RWPE2 (cell line): ENCODE measurements at regions not wholly inside any gene's neighbourhood (a gene's known extent, or its start where the extent isn't known, plus 50 kb on each side); places are given as distances from the start of the nearest gene placed in this dataset.

Experiments
- ATAC-seq: fragments of 200-7000 bp; cut with Tn5 transposase; 3 replicates; pipeline ENCODE4 v1.9.1; 2021; ENCODE audit warnings: low read depth
- DNase-seq: peaks from one replicate; pipeline ENCODE4 v3.0.0-alpha.2; 2020; ENCODE audit warnings: low spot score
- H3K27ac ChIP-seq: fragments of 450-650 bp; 2 replicates; pipeline ENCODE4 v1.5.1; 2017; ENCODE audit warnings: mild to moderate bottlenecking; ENCODE audit not compliant: poor library complexity, severe bottlenecking
- H3K27me3 ChIP-seq: fragments of 250-450 bp; sonication (Bioruptor Pico); 2 replicates; pipeline ENCODE4 v1.5.1; 2021; ENCODE audit warnings: mild to moderate bottlenecking, moderate library complexity; ENCODE audit not compliant: insufficient read depth, poor library complexity, severe bottlenecking
- H3K36me3 ChIP-seq: fragments of 250-450 bp; sonication (Bioruptor Pico); 2 replicates; pipeline ENCODE4 v1.5.1; 2020; ENCODE audit warnings: low read depth, mild to moderate bottlenecking, moderate library complexity
- H3K4me1 ChIP-seq: fragments of 250-450 bp; sonication (Bioruptor Pico); 2 replicates; pipeline ENCODE4 v1.5.1; 2021; ENCODE audit warnings: mild to moderate bottlenecking, moderate library complexity; ENCODE audit not compliant: insufficient read depth, poor library complexity, severe bottlenecking
- H3K4me3 ChIP-seq: fragments of 250-450 bp; sonication (Bioruptor Pico); 2 replicates; pipeline ENCODE4 v1.5.1; 2021; ENCODE audit warnings: mild to moderate bottlenecking, moderate library complexity; ENCODE audit not compliant: severe bottlenecking
- H3K9me3 ChIP-seq: fragments of 250-450 bp; sonication (Bioruptor Pico); 2 replicates; pipeline ENCODE4 v1.5.1; 2021; ENCODE audit warnings: mild to moderate bottlenecking, moderate library complexity; ENCODE audit not compliant: severe bottlenecking
- TF ChIP-seq, protein P1 (sequence below): fragments of 450-650 bp; IDR thresholded peaks from one replicate; pipeline ENCODE4 v1.5.1; 2017; ENCODE audit warnings: mild to moderate bottlenecking, moderate library complexity; ENCODE audit not compliant: poor library complexity, severe bottlenecking

DNA sequence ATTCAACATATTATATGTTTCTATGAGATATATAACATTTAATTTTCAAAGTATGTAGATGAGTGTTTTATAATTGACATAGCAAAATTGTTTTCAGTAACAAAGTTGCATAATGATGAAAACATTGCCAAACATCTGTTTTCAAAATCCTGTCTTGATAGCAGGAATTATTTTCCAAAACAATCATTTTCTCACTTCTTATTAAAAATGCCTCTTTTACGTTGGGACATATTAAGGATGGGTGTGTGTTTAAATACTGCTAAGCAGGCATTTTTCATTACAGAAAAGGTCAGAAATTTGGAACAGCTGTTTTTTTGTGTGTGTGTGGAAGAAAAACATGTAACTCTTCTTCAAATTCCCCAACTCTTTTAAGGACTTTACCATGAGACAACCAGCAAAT, 452.0 kb downstream of the SPRY1 start:
- no peaks in the 10 kb centered on the region for H3K27me3 ChIP-seq

DNA sequence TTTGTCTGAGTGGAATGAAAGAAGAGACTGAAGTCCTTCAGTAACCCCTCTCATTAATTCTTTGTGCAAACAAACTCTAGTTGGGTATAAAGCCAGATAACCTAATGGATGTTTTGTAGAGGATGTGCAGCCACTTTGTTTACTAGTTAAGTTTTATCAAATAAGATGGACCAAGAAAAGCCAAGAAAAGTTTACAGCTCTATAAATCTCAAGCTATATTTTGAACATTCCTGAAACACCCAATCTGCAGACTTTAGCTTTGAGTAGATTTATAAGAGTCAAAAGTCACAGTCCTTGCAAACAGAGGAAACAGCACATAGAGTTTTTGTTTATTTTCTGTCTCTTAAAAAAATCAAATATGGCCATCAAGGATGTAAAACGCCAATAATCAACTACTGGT, 452.9 kb downstream of the SPRY1 start:
- Histone ChIP-seq H3K27me3 (no peaks in the 10 kb centered on the region), H3K4me1 (no peaks in the 10 kb centered on the region), H3K4me3 (no peak overlapping the region), H3K9me3 (no peaks in the 10 kb centered on the region), H3K27ac (no peak overlapping the region), H3K36me3 (no peaks in the 10 kb centered on the region)
- ATAC-seq: no peak
- DNase-seq: no peak
- TF ChIP-seq, protein P1, sequence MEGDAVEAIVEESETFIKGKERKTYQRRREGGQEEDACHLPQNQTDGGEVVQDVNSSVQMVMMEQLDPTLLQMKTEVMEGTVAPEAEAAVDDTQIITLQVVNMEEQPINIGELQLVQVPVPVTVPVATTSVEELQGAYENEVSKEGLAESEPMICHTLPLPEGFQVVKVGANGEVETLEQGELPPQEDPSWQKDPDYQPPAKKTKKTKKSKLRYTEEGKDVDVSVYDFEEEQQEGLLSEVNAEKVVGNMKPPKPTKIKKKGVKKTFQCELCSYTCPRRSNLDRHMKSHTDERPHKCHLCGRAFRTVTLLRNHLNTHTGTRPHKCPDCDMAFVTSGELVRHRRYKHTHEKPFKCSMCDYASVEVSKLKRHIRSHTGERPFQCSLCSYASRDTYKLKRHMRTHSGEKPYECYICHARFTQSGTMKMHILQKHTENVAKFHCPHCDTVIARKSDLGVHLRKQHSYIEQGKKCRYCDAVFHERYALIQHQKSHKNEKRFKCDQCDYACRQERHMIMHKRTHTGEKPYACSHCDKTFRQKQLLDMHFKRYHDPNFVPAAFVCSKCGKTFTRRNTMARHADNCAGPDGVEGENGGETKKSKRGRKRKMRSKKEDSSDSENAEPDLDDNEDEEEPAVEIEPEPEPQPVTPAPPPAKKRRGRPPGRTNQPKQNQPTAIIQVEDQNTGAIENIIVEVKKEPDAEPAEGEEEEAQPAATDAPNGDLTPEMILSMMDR: no peak

More for the DNA sequence above, 452.0 kb downstream of the SPRY1 start:
- TF ChIP-seq, protein P1: no peak
- ATAC-seq: no peak
- no peaks in the 10 kb centered on the region for H3K9me3 ChIP-seq
- DNase-seq: no peak
- H3K4me3 ChIP-seq: no peak overlapping the region
- H3K4me1 ChIP-seq: no peaks in the 10 kb centered on the region
- no peak overlapping the region for H3K27ac ChIP-seq
- no peaks in the 10 kb centered on the region for H3K36me3 ChIP-seq

DNA sequence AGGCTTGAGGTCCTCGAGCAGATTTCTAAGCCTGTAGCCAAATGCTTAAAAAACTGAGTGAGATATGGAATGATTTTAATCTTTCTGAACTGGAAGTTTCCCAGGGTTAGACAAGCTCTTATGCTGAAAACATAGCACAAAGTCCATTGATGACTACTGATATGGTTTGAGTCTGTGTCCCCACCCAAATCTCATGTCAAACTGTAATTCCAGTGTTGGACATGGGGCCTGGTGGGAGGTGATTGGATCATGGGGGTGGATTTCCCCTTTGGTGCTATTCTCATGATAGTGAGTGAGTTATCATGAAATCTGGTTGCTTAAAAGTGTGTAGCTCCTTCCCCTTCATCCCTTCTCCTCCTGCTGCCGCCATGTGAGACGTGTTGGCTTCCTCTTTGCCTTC, 454.9 kb downstream of the SPRY1 start:
- Histone ChIP-seq H3K9me3 (no peaks in the 10 kb centered on the region), H3K36me3 (no peaks in the 10 kb centered on the region), H3K27me3 (no peaks in the 10 kb centered on the region), H3K4me3 (no peak overlapping the region), H3K4me1 (no peaks in the 10 kb centered on the region), H3K27ac (no peak overlapping the region)
- TF ChIP-seq, protein P1: no peak
- DNase-seq (no peak), ATAC-seq (no peak)

GRCh38 chr4:123853651-123854050, 457.1 kb downstream of the SPRY1 start:
- no peaks in the 10 kb centered on the region for H3K9me3 ChIP-seq
- no peak overlapping the region for H3K27ac ChIP-seq
- no peak for DNase-seq
- ATAC-seq: no peak
- H3K4me1 ChIP-seq: no peaks in the 10 kb centered on the region
- no peaks in the 10 kb centered on the region for H3K27me3 ChIP-seq
- H3K4me3 ChIP-seq: no peak overlapping the region
- TF ChIP-seq, protein P1: no peak
- no peaks in the 10 kb centered on the region for H3K36me3 ChIP-seq

- Histone ChIP-seq H3K27ac (no peak overlapping the region), H3K36me3 (no peaks in the 10 kb centered on the region), H3K9me3 (no peaks in the 10 kb centered on the region), H3K4me3 (no peak overlapping the region), H3K27me3 (no peaks in the 10 kb centered on the region), H3K4me1 (no peaks in the 10 kb centered on the region)
- TF ChIP-seq, protein P1: no peak
- ATAC-seq (no peak; the same call in 2 of the 3 replicates), DNase-seq (no peak)
Measured at GRCh38 chr4:123856689-123857545, 460.3 kb downstream of the SPRY1 start.
